ENCODE measurements at regions not wholly inside any gene's neighbourhood (a gene's known extent, or its start where the extent isn't known, plus 50 kb on each side); places are given as distances from the start of the nearest gene placed in this dataset.

GRCh38 chr5:118687661-118688621 lies 300.4 kb downstream of the DTWD2 start:
- DNase-seq, result no peak

- no peak for DNase-seq
Observed at GRCh38 chr5:118687100-118687499, 301.2 kb downstream of the DTWD2 start.

- DNase-seq, result no peak
Observed at GRCh38 chr5:118681655-118682054, 306.7 kb downstream of the DTWD2 start.

GRCh38 chr5:118679264-118679940 lies 308.9 kb downstream of the DTWD2 start:
- peak; percentile 61 for DNase-seq

- DNase-seq, result no peak
Observed at GRCh38 chr5:118678746-118679145, 309.6 kb downstream of the DTWD2 start.

GRCh38 chr5:118675247-118675646 lies 313.1 kb downstream of the DTWD2 start:
- DNase-seq, result no peak

- DNase-seq, result no peak
Observed at GRCh38 chr5:118657576-118657975, 330.8 kb downstream of the DTWD2 start.

DNA sequence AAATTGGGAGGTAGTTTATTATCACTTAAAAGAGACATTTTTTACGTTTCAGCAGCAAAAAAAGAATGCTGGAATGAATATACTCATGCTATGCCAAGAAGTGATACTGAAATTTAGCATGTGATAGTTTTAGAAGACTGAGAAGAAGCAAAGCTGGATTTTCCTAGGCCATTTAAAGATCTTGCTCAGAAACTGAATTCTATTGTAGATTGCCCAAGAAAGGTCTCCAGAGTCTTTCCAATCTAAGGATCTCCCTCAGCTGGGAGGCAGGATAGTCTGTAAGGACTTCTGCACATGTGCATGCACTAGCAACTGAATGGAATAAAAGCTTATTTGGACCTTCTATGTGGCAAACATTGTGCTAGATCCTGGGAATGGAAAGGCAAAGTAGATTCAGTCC lies 334.5 kb downstream of the DTWD2 start:
- no peak for DNase-seq

GRCh38 chr5:118653183-118653582 lies 335.2 kb downstream of the DTWD2 start:
- no peak for DNase-seq

GRCh38 chr5:118651002-118651401 lies 337.3 kb downstream of the DTWD2 start:
- no peak for DNase-seq

DNA sequence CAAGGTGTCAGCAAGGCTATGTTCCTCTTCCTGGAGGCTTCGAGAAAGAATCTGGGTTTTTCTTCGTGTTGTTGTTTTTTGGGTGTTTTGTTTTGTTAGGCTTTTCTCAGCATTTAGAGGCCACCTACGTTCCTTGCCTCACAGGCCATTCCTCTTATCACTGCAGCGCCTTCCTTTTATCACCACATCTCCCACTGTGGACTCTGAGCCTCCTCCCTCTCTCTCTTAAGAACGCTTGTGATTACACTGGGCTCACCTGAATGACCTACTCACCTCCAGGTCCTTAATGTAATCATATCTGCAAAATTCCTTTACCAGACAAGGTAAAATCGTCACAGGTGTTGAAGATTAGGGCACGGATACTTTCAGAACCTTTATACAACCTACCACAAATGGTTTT lies 340.8 kb downstream of the DTWD2 start:
- DNase-seq, result no peak

DNA sequence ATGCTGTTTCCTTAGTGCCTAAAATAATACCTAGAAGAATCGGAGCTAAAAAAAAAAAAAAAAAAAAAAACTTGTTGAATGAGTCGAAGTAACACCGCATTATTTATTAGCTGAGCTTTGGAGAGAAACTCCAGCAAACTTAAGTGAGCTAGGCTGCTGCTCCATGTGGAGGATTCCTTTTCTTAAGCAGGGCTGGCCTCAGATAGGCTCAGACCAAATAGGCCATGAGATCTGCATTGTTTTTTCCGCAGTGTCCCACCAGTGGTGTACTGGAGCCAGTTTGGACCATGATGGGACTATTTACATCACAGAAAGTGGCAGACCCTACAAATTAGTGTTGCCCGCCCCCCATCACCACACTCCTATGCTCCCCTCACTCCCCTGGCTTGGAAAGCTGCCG lies 341.4 kb downstream of the DTWD2 start:
- DNase-seq, result no peak

DNA sequence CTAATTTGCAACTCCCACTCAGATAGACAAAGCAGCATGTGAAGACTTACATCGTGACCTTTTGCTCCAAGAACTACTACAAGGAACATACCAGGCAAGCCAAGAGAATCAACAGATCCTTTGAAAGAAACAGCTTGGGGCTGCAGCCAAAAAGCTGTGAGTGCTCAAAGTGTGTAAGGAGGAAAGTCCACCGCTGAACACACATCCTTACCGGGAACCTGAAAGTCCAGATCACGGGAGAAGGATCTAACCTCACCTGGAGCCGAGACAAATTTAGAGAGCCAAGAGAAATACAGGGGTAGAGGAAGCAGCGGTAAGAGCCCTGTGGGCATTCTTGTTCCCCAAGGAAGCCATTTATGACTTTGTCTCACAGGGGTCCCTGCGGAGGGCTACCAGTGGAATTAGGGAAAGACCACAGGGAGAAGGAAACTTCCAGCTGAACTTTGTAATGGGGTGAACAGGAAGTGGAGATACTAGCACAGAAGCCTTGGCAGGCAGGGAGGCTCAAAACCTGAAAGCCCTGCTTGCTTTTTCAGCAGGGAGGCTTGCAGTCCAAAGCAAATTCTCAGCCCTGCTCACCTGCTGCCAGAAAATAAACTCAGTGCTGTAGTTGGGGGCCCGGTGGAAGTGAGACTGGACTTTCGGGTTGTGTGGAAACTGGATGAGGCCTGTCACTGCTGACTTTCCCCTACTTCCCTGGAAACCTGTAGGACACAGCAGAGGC lies 350.2 kb downstream of the DTWD2 start:
- DNase-seq, result no peak

GRCh38 chr5:118628660-118629354 lies 359.5 kb downstream of the DTWD2 start:
- DNase-seq, result no peak

- DNase-seq, result no peak
Observed at GRCh38 chr5:118620233-118620632, 368.1 kb downstream of the DTWD2 start.

DNA sequence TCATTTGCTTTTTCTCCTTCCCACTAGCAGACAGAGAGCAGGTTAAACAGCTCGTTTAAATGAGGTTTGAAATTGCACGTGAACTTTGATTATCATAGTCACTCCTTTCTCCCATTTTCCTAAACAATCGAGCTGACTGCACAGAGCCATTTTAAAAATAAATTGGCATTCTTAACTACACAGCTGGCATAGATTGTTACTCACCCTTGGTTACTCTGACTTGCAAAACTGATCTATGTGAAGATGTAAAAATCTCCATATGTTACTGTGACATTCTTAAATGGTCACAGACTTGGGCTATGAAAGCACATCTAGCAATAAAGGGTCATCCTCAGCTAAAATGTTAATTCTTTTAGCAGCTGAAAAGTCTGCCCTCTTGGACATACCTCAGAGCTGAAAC lies 368.5 kb downstream of the DTWD2 start:
- DNase-seq, result no peak

- DNase-seq, result no peak
Observed at GRCh38 chr5:118616281-118616680, 372.1 kb downstream of the DTWD2 start.

- no peak for DNase-seq
Observed at GRCh38 chr5:118614731-118615456, 373.5 kb downstream of the DTWD2 start.

DNA sequence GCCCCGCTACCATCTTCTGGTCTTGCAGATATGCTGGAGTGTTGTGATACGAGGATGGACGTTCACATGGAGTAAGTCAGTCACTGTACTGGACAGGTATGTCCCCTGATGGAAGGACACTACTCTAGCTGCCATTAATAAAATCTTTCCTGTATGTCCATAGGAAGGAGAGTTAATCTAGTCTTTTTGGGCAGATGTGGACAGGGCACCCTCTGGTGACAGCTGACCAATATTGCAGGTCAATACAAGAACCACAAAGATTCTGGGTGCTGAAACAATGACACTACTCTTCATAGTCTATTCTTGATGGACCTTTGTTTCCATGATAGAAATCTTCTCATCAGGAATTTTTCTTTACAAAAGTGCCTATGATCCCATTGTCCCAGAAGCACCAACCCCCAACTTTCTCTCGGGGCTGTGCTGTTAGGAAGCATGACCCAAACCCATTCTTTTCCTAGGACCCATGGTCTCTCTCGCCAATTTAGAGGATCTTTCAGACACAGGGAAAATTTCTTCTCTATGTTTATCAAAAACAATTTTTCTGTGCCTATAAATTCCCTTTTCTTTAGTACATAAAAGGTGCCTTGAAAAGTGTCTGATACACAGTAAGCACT lies 376.9 kb downstream of the DTWD2 start:
- DNase-seq, result no peak

- DNase-seq, result no peak
Observed at GRCh38 chr5:118606940-118607339, 381.4 kb downstream of the DTWD2 start.

GRCh38 chr5:118605761-118606160 lies 382.6 kb downstream of the DTWD2 start:
- no peak for DNase-seq

Measured in skin of body (tissue), 1 donor.